Uterus (tissue), 3 donors: ENCODE measurements at regions not wholly inside any gene's neighbourhood (a gene's known extent, or its start where the extent isn't known, plus 50 kb on each side); places are given as distances from the start of the nearest gene placed in this dataset.

Experiments
- DNase-seq, 2 donors: peaks; one replicate each; pipeline ENCODE4 v3.0.0-alpha.2; 2019 to 2020
- H3K27ac ChIP-seq, 2 donors: fragments of 200-600 bp; sonication (generic); 1 replicate in 1 of 2; 2 replicates in 1 of 2; pipeline ENCODE4 v1.5.1; 2016 to 2018
- H3K27me3 ChIP-seq, 2 donors: fragments of 200-600 bp; sonication (generic); one replicate each; pipeline ENCODE4 v1.5.1; 2018 to 2019; ENCODE audit warnings: control low read depth in 1 of 2
- H3K36me3 ChIP-seq, 2 donors: fragments of 200-600 bp; sonication (generic); one replicate each; pipeline ENCODE4 v1.5.1; 2019; ENCODE audit warnings: control low read depth in 1 of 2
- H3K4me1 ChIP-seq, 2 donors: fragments of 200-600 bp; sonication (generic); one replicate each; pipeline ENCODE4 v1.5.1; 2018 to 2019; ENCODE audit warnings: control low read depth in 1 of 2
- H3K4me3 ChIP-seq, 2 donors: fragments of 200-600 bp; sonication (generic); 1 replicate in 1 of 2; 2 replicates in 1 of 2; pipeline ENCODE4 v1.5.1; 2018 to 2019; ENCODE audit warnings: mild to moderate bottlenecking in 1 of 2
- H3K9me3 ChIP-seq, 2 donors: fragments of 200-600 bp; sonication (generic); one replicate each; pipeline ENCODE4 v1.5.1; 2019; ENCODE audit warnings: control low read depth in 1 of 2
- POLR2A ChIP-seq, 2 donors: fragments of 450-650 bp; IDR thresholded peaks; one replicate each; pipeline ENCODE4 v1.6.1; 2016; ENCODE audit warnings: antibody characterized with exemption in 2 of 2, mild to moderate bottlenecking in 1 of 2, moderate library complexity in 1 of 2
- intact Hi-C: fragments of 100-400 bp; cut with DNase I; formaldehyde crosslinking; loops from one replicate; pipeline ENCODE4 v1.15.1; 2023; ENCODE audit warnings: low total_unique reads
- TF ChIP-seq, protein P1 (sequence below), 4 experiments: fragments of 200-600 bp in 2 of 4; fragments of 450-650 bp in 2 of 4; sonication (generic) in 2 of 4; IDR thresholded peaks; one replicate each; pipeline ENCODE4 v1.5.1; 2016 to 2019; ENCODE audit warnings: antibody characterized with exemption in 4 of 4, mild to moderate bottlenecking in 2 of 4, moderate library complexity in 1 of 4
- donor health status: DM: yes; HTN: yes; CAD: no.

DNA sequence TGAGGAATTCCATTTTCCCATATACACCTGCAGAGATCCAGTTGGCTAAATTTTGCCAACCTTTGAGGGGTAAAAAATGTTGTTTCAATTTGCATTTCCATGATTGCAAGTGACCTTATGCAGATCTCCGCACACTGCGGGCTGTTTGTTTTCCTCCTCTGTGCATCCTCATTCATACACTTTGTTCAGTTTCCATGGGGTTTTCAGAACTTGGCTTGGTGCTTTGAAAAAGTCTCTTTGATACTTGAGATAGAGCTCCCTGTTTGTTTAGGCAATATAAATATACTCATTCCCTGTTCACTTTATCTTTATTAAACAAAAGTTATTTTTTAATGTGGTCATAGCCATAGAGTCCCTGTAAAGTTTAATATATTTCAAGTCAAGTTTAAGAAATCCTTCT lies 353.1 kb downstream of the CMPK2 start:
- no peaks in the 10 kb centered on the region for H3K36me3 ChIP-seq
- no peaks in the 10 kb centered on the region for H3K9me3 ChIP-seq
- TF ChIP-seq, protein P1, sequence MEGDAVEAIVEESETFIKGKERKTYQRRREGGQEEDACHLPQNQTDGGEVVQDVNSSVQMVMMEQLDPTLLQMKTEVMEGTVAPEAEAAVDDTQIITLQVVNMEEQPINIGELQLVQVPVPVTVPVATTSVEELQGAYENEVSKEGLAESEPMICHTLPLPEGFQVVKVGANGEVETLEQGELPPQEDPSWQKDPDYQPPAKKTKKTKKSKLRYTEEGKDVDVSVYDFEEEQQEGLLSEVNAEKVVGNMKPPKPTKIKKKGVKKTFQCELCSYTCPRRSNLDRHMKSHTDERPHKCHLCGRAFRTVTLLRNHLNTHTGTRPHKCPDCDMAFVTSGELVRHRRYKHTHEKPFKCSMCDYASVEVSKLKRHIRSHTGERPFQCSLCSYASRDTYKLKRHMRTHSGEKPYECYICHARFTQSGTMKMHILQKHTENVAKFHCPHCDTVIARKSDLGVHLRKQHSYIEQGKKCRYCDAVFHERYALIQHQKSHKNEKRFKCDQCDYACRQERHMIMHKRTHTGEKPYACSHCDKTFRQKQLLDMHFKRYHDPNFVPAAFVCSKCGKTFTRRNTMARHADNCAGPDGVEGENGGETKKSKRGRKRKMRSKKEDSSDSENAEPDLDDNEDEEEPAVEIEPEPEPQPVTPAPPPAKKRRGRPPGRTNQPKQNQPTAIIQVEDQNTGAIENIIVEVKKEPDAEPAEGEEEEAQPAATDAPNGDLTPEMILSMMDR (IDR thresholded peaks at IDR 0.05): no peak
- no peak for TF ChIP-seq POLR2A (IDR thresholded peaks at IDR 0.05)
- no peaks in the 10 kb centered on the region for H3K4me1 ChIP-seq
- H3K27me3 ChIP-seq: no peaks in the 10 kb centered on the region
- intact Hi-C loops: no loop called here
- H3K4me3 ChIP-seq: no peak overlapping the region
- H3K27ac ChIP-seq: no peak overlapping the region
- no peak for DNase-seq

DNA sequence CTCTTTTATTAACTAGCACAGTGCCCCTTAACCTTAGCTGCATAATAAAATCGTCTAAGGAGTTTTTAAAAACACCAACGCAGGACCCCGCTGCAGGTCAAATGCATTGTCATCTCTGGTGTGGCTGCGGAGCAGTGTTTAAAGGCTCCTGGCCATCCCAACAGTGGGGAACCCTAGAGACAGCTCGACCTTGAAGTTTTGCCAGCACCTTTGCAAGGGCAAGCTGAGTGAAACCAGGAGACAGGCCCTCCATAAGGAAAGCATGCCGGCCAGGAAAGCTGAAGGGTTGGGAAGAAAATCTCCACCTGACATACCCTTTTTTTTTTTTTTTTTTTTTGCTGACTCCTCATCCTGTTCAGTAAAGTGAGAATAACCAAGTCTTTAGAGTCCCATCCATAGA lies 349.0 kb downstream of the CMPK2 start:
- Histone ChIP-seq H3K27me3 (no peaks in the 10 kb centered on the region), H3K36me3 (no peaks in the 10 kb centered on the region), H3K27ac (no peak overlapping the region), H3K4me3 (no peak overlapping the region), H3K4me1 (no peaks in the 10 kb centered on the region), H3K9me3 (no peaks in the 10 kb centered on the region)
- intact Hi-C loops: no loop called here
- TF ChIP-seq, protein P1 (IDR thresholded peaks at IDR 0.05): no peak
- TF ChIP-seq POLR2A (IDR thresholded peaks at IDR 0.05): no peak
- DNase-seq: no peak

DNA sequence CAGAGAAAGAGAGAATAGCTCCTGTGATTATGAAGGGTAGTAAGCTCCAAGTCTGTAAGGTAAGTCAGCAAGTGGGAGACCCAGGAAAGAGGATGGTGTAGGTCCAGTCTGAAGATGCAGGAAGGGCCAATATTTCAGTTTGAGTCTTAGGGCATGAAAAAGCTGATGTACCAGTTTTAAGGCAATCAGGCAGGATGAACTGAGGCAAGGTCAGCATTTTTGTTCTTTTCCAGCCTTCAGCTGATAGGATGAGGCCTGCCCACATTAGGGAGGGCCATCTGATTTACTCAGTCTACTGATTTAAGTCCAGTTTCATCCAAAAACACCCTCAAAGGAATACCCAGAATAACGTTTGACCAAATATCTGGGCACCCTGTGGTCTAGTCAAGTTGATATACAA lies 347.3 kb downstream of the CMPK2 start:
- no peaks in the 10 kb centered on the region for H3K27me3 ChIP-seq
- H3K9me3 ChIP-seq: no peaks in the 10 kb centered on the region
- H3K27ac ChIP-seq: no peak overlapping the region
- TF ChIP-seq POLR2A (IDR thresholded peaks at IDR 0.05): no peak
- TF ChIP-seq, protein P1 (IDR thresholded peaks at IDR 0.05): no peak
- intact Hi-C loops: no loop called here
- H3K4me3 ChIP-seq: no peak overlapping the region
- DNase-seq: no peak
- no peaks in the 10 kb centered on the region for H3K36me3 ChIP-seq
- no peaks in the 10 kb centered on the region for H3K4me1 ChIP-seq

DNA sequence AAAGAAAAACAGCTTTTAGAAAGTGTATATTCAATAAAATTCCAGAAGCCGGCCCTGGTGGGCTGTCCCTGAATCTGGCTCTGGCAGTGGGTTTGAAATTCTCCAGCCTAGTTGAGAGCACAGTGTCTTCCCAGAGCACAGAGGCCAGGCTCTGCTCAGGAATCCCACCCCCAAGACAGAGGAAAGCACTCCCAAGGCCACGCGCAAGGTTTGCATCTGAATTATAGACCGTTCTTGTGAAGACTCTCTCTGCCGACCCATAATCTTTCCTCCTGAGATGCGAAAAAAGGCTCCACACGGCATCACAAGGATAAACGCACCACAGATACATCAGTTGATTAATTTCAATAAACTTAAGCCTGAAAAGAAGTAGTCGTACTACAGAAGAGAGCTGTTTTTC lies 342.2 kb downstream of the CMPK2 start:
- intact Hi-C loops: no loop called here
- H3K9me3 ChIP-seq: no peaks in the 10 kb centered on the region
- no peaks in the 10 kb centered on the region for H3K4me1 ChIP-seq
- TF ChIP-seq POLR2A (IDR thresholded peaks at IDR 0.05): no peak
- TF ChIP-seq, protein P1 (IDR thresholded peaks at IDR 0.05): no peak
- H3K27ac ChIP-seq: no peak overlapping the region
- DNase-seq: no peak
- no peak overlapping the region for H3K4me3 ChIP-seq
- no peaks in the 10 kb centered on the region for H3K36me3 ChIP-seq
- no peaks in the 10 kb centered on the region for H3K27me3 ChIP-seq

DNA sequence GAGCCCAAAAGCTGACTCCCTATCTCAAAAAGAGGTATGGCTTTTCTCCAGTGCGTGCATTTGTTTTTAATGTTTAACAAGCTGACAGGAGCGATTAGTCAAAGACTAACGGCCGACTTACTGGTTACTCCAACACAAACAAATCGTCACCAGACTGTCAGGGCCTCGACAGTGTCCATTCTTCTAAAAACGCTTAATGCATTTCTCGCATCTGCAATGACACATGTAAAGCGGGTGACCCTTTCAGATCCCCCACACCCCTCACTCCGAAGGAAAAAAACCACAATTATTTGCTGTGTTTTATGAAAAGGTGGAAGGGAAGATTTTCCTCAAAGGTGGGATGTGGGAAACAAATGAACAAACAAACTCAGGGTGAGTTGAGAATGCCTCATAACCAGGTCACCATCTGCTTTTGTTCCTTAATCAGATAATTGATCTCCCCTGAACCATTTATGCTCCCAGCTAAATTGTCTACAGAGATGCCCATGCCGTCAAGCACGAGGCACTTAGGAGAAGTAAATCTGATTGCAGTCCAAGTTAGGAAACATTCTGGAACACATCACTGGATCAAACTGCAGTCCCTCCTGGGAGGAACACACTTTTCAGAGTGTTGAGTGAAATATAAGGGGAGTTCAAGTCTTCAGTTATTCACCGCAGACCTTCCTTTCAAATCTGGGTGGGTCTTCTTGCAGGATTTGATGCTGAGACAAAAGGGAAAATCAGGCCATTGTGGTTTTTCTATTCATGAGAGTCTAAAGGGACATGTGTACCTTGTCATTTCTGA lies 340.8 kb downstream of the CMPK2 start:
- Histone ChIP-seq H3K4me1 (no peaks in the 10 kb centered on the region), H3K4me3 (no peak overlapping the region), H3K9me3 (no peaks in the 10 kb centered on the region), H3K36me3 (no peaks in the 10 kb centered on the region), H3K27me3 (no peaks in the 10 kb centered on the region), H3K27ac (no peak overlapping the region)
- intact Hi-C loops: no loop called here
- DNase-seq: no peak
- no peak for TF ChIP-seq POLR2A (IDR thresholded peaks at IDR 0.05)
- TF ChIP-seq, protein P1 (IDR thresholded peaks at IDR 0.05): no peak
